K562 (cell line): ENCODE measurements at regions not wholly inside any gene's neighbourhood (a gene's known extent, or its start where the extent isn't known, plus 50 kb on each side); places are given as distances from the start of the nearest gene placed in this dataset.

Experiments
- ARID1B ChIP-seq: fragments of 450-650 bp; IDR thresholded peaks from 2 replicates; pipeline ENCODE4 v1.6.1; 2016; ENCODE audit warnings: antibody characterized with exemption, mild to moderate bottlenecking, inconsistent platforms
- CCAR2 ChIP-seq: fragments of 200-400 bp; formaldehyde crosslinking; IDR thresholded peaks from 2 replicates; pipeline ENCODE4 v1.6.1; 2017; ENCODE audit warnings: mild to moderate bottlenecking, low read depth, low read length
- CCNT2 ChIP-seq: IDR thresholded peaks from 2 replicates; pipeline ENCODE4 v1.6.1; 2011; ENCODE audit warnings: borderline replicate concordance, low read depth, mild to moderate bottlenecking, moderate library complexity, mixed read lengths, low read length; ENCODE audit not compliant: insufficient read length; ENCODE audit errors: extremely low read depth
- CHAMP1 ChIP-seq: fragments of 450-650 bp; IDR thresholded peaks from 2 replicates; pipeline ENCODE4 v1.6.1; 2016; ENCODE audit warnings: mild to moderate bottlenecking
- ETV5 ChIP-seq: sonication (generic); formaldehyde crosslinking; IDR thresholded peaks from 2 replicates; pipeline ENCODE4 v1.4.0; 2020; ENCODE audit warnings: low read depth, mild to moderate bottlenecking, missing genetic modification reagents
- MYBL2 ChIP-seq, 2 experiments: fragments of 450-650 bp in 1 of 2; sonication (generic) in 1 of 2; formaldehyde crosslinking in 1 of 2; IDR thresholded peaks; 2 replicates each; pipeline versions ENCODE4 v1.6.1 to v1.8.1; 2017 to 2022; ENCODE audit warnings: borderline replicate concordance in 1 of 2, inconsistent platforms in 1 of 2, low read depth in 1 of 2, mild to moderate bottlenecking in 1 of 2, missing genetic modification reagents in 1 of 2, moderate library complexity in 1 of 2
- SAFB2 ChIP-seq: fragments of 200-400 bp; formaldehyde crosslinking; IDR thresholded peaks from 2 replicates; pipeline ENCODE4 v1.6.1; 2018; ENCODE audit warnings: borderline replicate concordance, low read length, low read depth, moderate library complexity; ENCODE audit not compliant: severe bottlenecking
- SMARCA4 ChIP-seq: fragments of 450-650 bp; IDR thresholded peaks from 2 replicates; pipeline ENCODE4 v1.6.1; 2016
- SMARCA5 ChIP-seq: fragments of 450-650 bp; IDR thresholded peaks from 2 replicates; pipeline ENCODE4 v1.6.1; 2016
- SMC3 ChIP-seq: conservative IDR thresholded peaks from 2 replicates; pipeline ENCODE4 v1.6.1; 2011; ENCODE audit warnings: low read depth, low read length, improper control_type of control experiment; ENCODE audit not compliant: insufficient read depth
- TAF1 ChIP-seq: IDR thresholded peaks from 2 replicates; pipeline ENCODE4 v1.6.1; 2011; ENCODE audit warnings: mild to moderate bottlenecking, low read length, moderate library complexity; ENCODE audit not compliant: insufficient read depth, control insufficient read depth, severe bottlenecking; ENCODE audit errors: extremely low read depth
- ZBTB11 ChIP-seq, 3 experiments: fragments of 200-800 bp in 1 of 3; fragments of 250-450 bp in 1 of 3; fragments of 450-650 bp in 1 of 3; sonication (Bioruptor Pico) in 1 of 3; sonication (Bioruptor generic) in 1 of 3; formaldehyde crosslinking in 1 of 3; IDR thresholded peaks; 2 replicates each; pipeline versions ENCODE4 v1.6.1 to v1.8.0; 2016 to 2022; ENCODE audit warnings: mild to moderate bottlenecking in 2 of 3, missing genetic modification characterization in 2 of 3, missing compliant biosample characterization in 1 of 3, moderate library complexity in 1 of 3
- ZNF274 ChIP-seq: IDR thresholded peaks from 2 replicates; pipeline ENCODE4 v1.6.1; 2011; ENCODE audit warnings: low read depth, mild to moderate bottlenecking, low read length, moderate library complexity, borderline replicate concordance
- TF ChIP-seq, protein P1 (sequence below): IDR thresholded peaks from 2 replicates; pipeline ENCODE4 v1.6.1; 2011; ENCODE audit not compliant: insufficient read length; ENCODE audit errors: extremely low read depth
- TF ChIP-seq, protein P2 (sequence below): fragments of 250-450 bp; sonication (Bioruptor Pico); IDR thresholded peaks from 2 replicates; pipeline ENCODE4 v1.4.0; 2020; ENCODE audit warnings: mild to moderate bottlenecking, moderate library complexity
- TF ChIP-seq, protein P3 (sequence below): fragments of 450-650 bp; formaldehyde crosslinking; IDR thresholded peaks from 2 replicates; pipeline ENCODE4 v1.4.0; 2020; ENCODE audit warnings: mild to moderate bottlenecking, moderate library complexity

DNA sequence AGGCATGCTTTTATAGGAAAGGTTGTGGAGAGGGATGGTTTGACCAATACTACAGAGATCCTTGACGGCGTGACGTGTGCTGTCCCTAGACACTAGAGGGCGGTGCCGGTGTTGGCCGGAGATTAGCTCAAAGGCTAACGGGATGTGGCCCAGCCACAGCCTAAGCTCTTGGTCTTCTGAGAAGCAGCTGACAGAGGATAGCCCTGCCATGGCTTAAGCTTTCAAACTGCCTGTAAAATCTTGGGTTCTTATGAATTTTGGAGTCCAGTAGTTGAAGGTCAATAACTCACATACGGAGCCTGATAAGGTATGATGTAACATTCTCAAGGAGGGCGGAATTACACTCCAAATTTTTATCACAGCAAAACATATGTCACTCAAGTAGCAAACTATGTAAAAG is 515.7 kb upstream of the ATXN7L3B start (continued):
- peak; percentile 63 for TF ChIP-seq ETV5 (CRISPR knock-in tag)
- TF ChIP-seq SMC3 = peak; percentile 33; the same call in 1 of the 2 replicates
- peak; percentile 47; the same call in 1 of the 2 replicates for TF ChIP-seq CHAMP1
- no peak for TF ChIP-seq ZNF274
- TF ChIP-seq MYBL2 (IDR thresholded peaks at IDR 0.05; ENCODE audit: low read depth) = peak; percentile 43; the same call in 1 of the 2 replicates
- no peak for TF ChIP-seq MYBL2 (CRISPR knock-in tag; IDR thresholded peaks at IDR 0.05; ENCODE audit: borderline replicate concordance)
- peak; percentile 88 for TF ChIP-seq ARID1B
- no peak for TF ChIP-seq TAF1
- no peak for TF ChIP-seq CCAR2
- TF ChIP-seq SAFB2 = no peak
- TF ChIP-seq SMARCA4 = peak; percentile 78; the same call in 1 of the 2 replicates
- TF ChIP-seq, protein P1, sequence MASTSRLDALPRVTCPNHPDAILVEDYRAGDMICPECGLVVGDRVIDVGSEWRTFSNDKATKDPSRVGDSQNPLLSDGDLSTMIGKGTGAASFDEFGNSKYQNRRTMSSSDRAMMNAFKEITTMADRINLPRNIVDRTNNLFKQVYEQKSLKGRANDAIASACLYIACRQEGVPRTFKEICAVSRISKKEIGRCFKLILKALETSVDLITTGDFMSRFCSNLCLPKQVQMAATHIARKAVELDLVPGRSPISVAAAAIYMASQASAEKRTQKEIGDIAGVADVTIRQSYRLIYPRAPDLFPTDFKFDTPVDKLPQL = no peak
- TF ChIP-seq, protein P2, sequence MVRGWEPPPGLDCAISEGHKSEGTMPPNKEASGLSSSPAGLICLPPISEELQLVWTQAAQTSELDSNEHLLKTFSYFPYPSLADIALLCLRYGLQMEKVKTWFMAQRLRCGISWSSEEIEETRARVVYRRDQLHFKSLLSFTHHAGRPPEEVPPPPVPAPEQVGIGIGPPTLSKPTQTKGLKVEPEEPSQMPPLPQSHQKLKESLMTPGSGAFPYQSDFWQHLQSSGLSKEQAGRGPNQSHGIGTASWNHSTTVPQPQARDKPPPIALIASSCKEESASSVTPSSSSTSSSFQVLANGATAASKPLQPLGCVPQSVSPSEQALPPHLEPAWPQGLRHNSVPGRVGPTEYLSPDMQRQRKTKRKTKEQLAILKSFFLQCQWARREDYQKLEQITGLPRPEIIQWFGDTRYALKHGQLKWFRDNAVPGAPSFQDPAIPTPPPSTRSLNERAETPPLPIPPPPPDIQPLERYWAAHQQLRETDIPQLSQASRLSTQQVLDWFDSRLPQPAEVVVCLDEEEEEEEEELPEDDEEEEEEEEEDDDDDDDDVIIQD (CRISPR knock-in tag) = no peak
- TF ChIP-seq CCNT2 = peak; percentile 68
- TF ChIP-seq, protein P3, sequence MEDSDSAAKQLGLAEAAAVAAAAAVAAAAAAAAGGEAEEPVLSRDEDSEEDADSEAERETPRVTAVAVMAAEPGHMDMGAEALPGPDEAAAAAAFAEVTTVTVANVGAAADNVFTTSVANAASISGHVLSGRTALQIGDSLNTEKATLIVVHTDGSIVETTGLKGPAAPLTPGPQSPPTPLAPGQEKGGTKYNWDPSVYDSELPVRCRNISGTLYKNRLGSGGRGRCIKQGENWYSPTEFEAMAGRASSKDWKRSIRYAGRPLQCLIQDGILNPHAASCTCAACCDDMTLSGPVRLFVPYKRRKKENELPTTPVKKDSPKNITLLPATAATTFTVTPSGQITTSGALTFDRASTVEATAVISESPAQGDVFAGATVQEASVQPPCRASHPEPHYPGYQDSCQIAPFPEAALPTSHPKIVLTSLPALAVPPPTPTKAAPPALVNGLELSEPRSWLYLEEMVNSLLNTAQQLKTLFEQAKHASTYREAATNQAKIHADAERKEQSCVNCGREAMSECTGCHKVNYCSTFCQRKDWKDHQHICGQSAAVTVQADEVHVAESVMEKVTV = 0 out of 2 replicates have a peak, but pooled peaks have one; percentile 40
- TF ChIP-seq SMARCA5 = no peak
- TF ChIP-seq ZBTB11 (CRISPR knock-in tag; IDR thresholded peaks at IDR 0.05) = peak in 1 of 3 experiments; percentile 32; a peak in 1 of 6 replicates
